Astrocyte (in vitro differentiated cells and primary cell): ENCODE measurements at regions not wholly inside any gene's neighbourhood (a gene's known extent, or its start where the extent isn't known, plus 50 kb on each side); places are given as distances from the start of the nearest gene placed in this dataset.

ENCODE experiments used
- CTCF ChIP-seq: IDR thresholded peaks from 2 replicates; pipeline ENCODE4 v1.5.1; 2011; ENCODE audit warnings: low read depth, mild to moderate bottlenecking, inconsistent platforms, low read length, moderate library complexity; ENCODE audit not compliant: insufficient read depth
- EZH2 ChIP-seq: IDR thresholded peaks from 2 replicates; pipeline ENCODE4 v1.6.1; 2012; ENCODE audit warnings: mild to moderate bottlenecking, low read length, inconsistent platforms; ENCODE audit not compliant: insufficient read depth

GRCh38 chr1:36702963-36703362, 220.2 kb upstream of the CSF3R start:
- TF ChIP-seq CTCF (no peak), EZH2 (no peak)
